ENCODE measurements at regions not wholly inside any gene's neighbourhood (a gene's known extent, or its start where the extent isn't known, plus 50 kb on each side); places are given as distances from the start of the nearest gene placed in this dataset.

- no peak for TF ChIP-seq CTCF (IDR thresholded peaks at IDR 0.05)
- TF ChIP-seq POLR2A (IDR thresholded peaks at IDR 0.05) = no peak
Observed at GRCh38 chr13:26882731-26883130, 122.1 kb upstream of the GPR12 start.

All from Peyer's patch (tissue), 4 donors.